HFF-Myc (cell line): ENCODE measurements at regions not wholly inside any gene's neighbourhood (a gene's known extent, or its start where the extent isn't known, plus 50 kb on each side); places are given as distances from the start of the nearest gene placed in this dataset.

Experiments
- DNase-seq: peaks from one replicate; pipeline ENCODE4 v3.0.0-alpha.2; 2011; ENCODE audit warnings: low read depth; ENCODE audit errors: extremely low read depth
- H3K4me3 ChIP-seq: replicated peaks from 2 replicates; pipeline ENCODE4 v1.5.1; 2011; ENCODE audit warnings: low read depth, mild to moderate bottlenecking, control low read depth, low read length
- TF ChIP-seq, protein P1 (sequence below): IDR thresholded peaks from 2 replicates; pipeline ENCODE4 v1.5.1; 2012; ENCODE audit warnings: mild to moderate bottlenecking, low read depth, low read length, control low read depth; ENCODE audit errors: missing control alignments

DNA sequence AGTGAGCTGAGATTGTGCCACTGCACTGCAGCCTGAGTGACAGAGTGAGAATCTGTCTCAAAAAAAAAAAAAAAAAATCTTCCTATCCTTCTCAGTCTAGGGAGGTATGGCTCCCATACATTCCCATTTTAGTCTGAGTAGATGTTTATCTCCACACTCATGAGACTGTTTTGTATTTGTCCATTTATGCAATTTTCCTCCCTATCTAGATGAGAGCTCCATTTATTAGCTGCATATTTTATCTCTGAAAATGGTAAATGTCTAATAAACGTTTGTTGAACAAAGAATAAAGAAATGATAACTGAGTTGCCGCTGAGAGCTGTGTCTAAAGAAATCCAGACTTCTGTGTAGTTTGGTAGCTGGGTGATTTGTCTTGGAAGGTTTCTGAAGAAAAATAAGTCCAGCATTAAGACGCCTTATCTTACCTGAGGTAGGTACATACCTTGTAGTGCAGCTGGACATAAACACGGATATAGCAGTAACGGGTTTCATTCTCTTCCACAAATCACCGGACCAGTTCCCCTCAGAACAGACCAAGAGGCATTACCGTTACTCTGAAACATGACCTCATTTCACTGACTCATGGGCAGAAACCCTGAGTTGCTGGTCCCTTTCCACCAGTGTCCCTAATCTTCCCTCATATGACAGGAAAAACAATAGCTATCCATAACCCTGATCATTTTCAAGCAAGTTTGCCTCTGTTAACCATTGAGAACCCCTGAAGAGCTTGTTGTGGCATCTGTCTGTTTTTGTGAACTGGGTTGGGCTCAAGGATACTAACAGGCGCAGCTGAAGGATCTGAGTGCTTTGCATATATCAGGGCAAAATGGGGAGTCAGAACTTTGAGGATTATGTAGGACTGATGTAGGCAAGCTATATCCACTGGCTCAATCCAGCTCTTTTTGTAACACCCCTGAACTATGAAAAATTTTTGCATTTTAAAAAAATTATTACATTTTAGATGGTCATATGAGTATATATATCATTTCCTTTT, 177.4 kb upstream of the XYLT1 start:
- DNase-seq, result no peak
- TF ChIP-seq, protein P1, sequence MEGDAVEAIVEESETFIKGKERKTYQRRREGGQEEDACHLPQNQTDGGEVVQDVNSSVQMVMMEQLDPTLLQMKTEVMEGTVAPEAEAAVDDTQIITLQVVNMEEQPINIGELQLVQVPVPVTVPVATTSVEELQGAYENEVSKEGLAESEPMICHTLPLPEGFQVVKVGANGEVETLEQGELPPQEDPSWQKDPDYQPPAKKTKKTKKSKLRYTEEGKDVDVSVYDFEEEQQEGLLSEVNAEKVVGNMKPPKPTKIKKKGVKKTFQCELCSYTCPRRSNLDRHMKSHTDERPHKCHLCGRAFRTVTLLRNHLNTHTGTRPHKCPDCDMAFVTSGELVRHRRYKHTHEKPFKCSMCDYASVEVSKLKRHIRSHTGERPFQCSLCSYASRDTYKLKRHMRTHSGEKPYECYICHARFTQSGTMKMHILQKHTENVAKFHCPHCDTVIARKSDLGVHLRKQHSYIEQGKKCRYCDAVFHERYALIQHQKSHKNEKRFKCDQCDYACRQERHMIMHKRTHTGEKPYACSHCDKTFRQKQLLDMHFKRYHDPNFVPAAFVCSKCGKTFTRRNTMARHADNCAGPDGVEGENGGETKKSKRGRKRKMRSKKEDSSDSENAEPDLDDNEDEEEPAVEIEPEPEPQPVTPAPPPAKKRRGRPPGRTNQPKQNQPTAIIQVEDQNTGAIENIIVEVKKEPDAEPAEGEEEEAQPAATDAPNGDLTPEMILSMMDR, result no peak
- no peak overlapping the region for H3K4me3 ChIP-seq

- TF ChIP-seq, protein P1, result no peak
- no peak overlapping the region for H3K4me3 ChIP-seq
- no peak for DNase-seq
Observed at GRCh38 chr16:17643935-17644334, 173.2 kb upstream of the XYLT1 start.

GRCh38 chr16:17641990-17642389, 171.2 kb upstream of the XYLT1 start:
- no peak overlapping the region for H3K4me3 ChIP-seq
- no peak for DNase-seq
- TF ChIP-seq, protein P1, result no peak

- no peak overlapping the region for H3K4me3 ChIP-seq
- TF ChIP-seq, protein P1, result no peak
- DNase-seq, result no peak
Observed at GRCh38 chr16:17638134-17638533, 167.4 kb upstream of the XYLT1 start.

DNA sequence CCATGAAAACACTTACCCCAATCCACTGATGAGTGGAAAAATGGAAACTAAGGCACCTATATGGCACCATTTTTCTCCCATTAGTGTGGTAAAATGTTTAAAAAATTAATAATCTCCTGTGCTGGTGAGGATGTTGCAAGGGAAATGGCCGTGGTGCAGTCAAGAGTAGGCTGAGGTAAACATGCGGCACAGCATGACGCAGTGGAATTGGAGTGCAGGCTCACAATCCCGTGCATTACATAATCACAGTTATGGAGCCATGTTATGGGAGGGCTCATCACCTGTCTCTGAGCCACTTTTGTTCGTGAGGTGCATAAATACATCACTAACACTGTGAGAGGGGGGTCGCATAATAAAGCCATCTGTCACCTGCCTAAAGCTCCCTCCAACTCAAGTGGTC, 164.4 kb upstream of the XYLT1 start:
- TF ChIP-seq, protein P1, result no peak
- no peak for DNase-seq
- H3K4me3 ChIP-seq, result no peak overlapping the region

GRCh38 chr16:17633181-17633951, 162.6 kb upstream of the XYLT1 start:
- TF ChIP-seq, protein P1, result no peak
- no peak overlapping the region for H3K4me3 ChIP-seq
- no peak for DNase-seq
